ENCODE measurements at regions not wholly inside any gene's neighbourhood (a gene's known extent, or its start where the extent isn't known, plus 50 kb on each side); places are given as distances from the start of the nearest gene placed in this dataset.
A peak's percentile ranks its signal among the peaks of the same experiment; 100 is the strongest.

DNA sequence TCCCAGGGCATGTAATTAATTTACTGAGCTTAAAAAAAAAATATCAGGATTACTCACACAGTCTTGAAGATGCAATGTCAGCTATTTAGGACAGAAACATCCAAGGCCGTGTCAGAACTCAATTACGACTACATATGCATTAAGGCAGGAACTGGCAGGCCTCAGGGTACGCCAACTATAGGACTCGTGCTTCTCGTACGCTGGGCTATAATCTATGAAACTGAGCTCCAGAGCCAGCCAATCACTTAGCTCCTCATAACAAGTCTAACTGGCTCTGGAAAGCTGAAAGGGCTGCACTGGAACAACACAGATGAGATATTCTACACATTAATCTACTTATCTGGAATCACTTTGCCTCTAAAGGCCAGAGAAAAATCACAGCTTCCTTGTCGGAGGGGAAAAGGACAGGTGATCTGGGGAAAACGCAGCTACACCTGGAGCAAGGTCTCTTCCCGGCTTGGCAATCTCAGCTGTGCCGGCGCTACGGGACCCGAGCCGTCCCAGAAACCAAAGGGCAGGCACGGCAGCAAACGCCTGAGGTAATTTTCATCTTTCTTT, 212.0 kb downstream of the DEPDC1B start:
- TF ChIP-seq CTCF (IDR thresholded peaks at IDR 0.05) (no peak), POLR2A (IDR thresholded peaks at IDR 0.05; ENCODE audit: low read depth) (no peak), POLR2AphosphoS5 (IDR thresholded peaks at IDR 0.05) (peak in 1 of 2 donors; percentile 23), EP300 (IDR thresholded peaks at IDR 0.05) (no peak)
